ENCODE measurements at regions not wholly inside any gene's neighbourhood (a gene's known extent, or its start where the extent isn't known, plus 50 kb on each side); places are given as distances from the start of the nearest gene placed in this dataset.

DNA sequence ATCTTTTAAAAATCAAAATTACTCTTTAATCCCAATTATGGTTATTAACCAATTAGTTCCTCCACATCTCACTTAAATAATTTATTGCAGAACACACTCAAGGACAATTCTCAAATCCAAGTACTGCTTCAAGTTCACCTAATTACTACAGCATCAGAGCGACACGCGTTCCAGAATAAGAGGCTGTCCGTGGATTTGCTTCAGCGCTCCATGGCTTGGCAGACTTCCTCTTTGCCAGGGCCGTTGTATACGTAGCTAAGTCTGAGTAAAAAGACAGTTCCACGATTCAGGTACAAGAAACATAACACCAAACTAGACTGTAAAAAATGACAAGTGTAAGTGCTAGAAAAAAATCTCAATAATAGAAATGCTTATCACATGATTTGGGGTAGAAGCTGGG, 153.2 kb upstream of the MYT1L start:
- TF ChIP-seq POLR2A (IDR thresholded peaks at IDR 0.05) (no peak), POLR2AphosphoS5 (IDR thresholded peaks at IDR 0.05) (no peak)
- TF ChIP-seq, protein P1, sequence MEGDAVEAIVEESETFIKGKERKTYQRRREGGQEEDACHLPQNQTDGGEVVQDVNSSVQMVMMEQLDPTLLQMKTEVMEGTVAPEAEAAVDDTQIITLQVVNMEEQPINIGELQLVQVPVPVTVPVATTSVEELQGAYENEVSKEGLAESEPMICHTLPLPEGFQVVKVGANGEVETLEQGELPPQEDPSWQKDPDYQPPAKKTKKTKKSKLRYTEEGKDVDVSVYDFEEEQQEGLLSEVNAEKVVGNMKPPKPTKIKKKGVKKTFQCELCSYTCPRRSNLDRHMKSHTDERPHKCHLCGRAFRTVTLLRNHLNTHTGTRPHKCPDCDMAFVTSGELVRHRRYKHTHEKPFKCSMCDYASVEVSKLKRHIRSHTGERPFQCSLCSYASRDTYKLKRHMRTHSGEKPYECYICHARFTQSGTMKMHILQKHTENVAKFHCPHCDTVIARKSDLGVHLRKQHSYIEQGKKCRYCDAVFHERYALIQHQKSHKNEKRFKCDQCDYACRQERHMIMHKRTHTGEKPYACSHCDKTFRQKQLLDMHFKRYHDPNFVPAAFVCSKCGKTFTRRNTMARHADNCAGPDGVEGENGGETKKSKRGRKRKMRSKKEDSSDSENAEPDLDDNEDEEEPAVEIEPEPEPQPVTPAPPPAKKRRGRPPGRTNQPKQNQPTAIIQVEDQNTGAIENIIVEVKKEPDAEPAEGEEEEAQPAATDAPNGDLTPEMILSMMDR (IDR thresholded peaks at IDR 0.05) = no peak
